ENCODE measurements at regions not wholly inside any gene's neighbourhood (a gene's known extent, or its start where the extent isn't known, plus 50 kb on each side); places are given as distances from the start of the nearest gene placed in this dataset.

DNA sequence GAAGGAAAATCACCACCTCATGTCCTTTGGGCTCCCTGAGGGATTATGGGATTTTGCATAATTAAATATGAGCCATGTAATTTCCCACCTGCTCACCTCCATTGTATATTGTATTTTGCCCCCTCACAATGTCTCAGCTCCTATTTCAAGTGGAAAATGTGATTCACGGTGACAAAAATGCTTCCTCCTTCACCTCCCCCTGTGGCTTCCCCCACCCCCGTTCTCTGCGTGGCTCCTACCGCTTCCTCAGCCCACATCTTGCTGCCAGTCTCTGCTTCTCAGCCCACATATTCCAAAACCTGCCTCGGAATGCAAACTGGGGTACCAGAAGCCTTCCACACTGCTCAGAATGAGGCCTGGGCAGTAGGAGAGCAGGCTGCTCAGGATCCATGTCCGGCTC, 394.5 kb upstream of the C16orf82 start:
- no peak for TF ChIP-seq CTCF (conservative IDR thresholded peaks at IDR 0.05; ENCODE audit: low read depth, low read length)
- no peaks in the 10 kb centered on the region for H3K27me3 ChIP-seq (ENCODE audit: insufficient read depth, low read depth)
- H3K27ac ChIP-seq, result no peak overlapping the region
- H3K4me2 ChIP-seq, result no peak overlapping the region
- no peaks in the 10 kb centered on the region for H3K36me3 ChIP-seq (ENCODE audit: insufficient read depth)
- H3K4me1 ChIP-seq (ENCODE audit: low read depth, poor library complexity, severe bottlenecking), result no peaks in the 10 kb centered on the region
- no peaks in the 10 kb centered on the region for H4K20me1 ChIP-seq (ENCODE audit: insufficient read depth)
- H3K79me2 ChIP-seq (ENCODE audit: insufficient read depth, low read depth), result no peaks in the 10 kb centered on the region
- H3K4me3 ChIP-seq (IDR thresholded peaks at IDR 0.05; ENCODE audit: insufficient read depth, low read depth, low read length), result no peak overlapping the region
- no peak overlapping the region for H3K9ac ChIP-seq
- no peak overlapping the region for H2AFZ ChIP-seq (ENCODE audit: low read depth)

DNA sequence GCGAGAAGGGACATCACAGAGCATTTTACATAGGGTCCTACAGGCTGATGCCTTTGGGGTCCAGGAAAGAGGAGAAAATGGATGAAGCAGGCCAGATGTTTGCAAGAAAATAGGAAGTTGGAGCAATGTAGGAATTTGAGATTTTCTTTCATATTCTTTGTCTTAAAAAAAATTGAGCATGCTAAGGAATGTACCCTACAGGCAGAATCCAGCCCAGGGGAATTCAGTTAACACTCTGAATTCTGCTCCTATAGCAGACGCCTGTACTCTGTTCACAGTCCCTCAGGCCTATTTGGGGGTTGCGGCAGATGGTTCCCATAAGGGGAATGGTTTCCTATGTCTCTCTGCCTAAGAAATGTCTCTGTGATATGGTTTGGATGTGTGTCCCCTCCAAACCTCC, 393.7 kb upstream of the C16orf82 start:
- H3K9ac ChIP-seq, result no peak overlapping the region
- H4K20me1 ChIP-seq (ENCODE audit: insufficient read depth), result no peaks in the 10 kb centered on the region
- H3K4me2 ChIP-seq, result no peak overlapping the region
- H3K27me3 ChIP-seq (ENCODE audit: insufficient read depth, low read depth), result no peaks in the 10 kb centered on the region
- H3K27ac ChIP-seq, result no peak overlapping the region
- H3K36me3 ChIP-seq (ENCODE audit: insufficient read depth), result no peaks in the 10 kb centered on the region
- no peaks in the 10 kb centered on the region for H3K4me1 ChIP-seq (ENCODE audit: low read depth, poor library complexity, severe bottlenecking)
- no peak overlapping the region for H2AFZ ChIP-seq (ENCODE audit: low read depth)
- H3K4me3 ChIP-seq (IDR thresholded peaks at IDR 0.05; ENCODE audit: insufficient read depth, low read depth, low read length), result no peak overlapping the region
- H3K79me2 ChIP-seq (ENCODE audit: insufficient read depth, low read depth), result no peaks in the 10 kb centered on the region
- TF ChIP-seq CTCF (conservative IDR thresholded peaks at IDR 0.05; ENCODE audit: low read depth, low read length), result no peak

- Histone ChIP-seq H3K9ac (no peak overlapping the region), H3K4me1 (ENCODE audit: low read depth, poor library complexity, severe bottlenecking) (no peaks in the 10 kb centered on the region), H3K27me3 (ENCODE audit: insufficient read depth, low read depth) (no peaks in the 10 kb centered on the region), H3K27ac (no peak overlapping the region), H3K79me2 (ENCODE audit: insufficient read depth, low read depth) (no peaks in the 10 kb centered on the region), H4K20me1 (ENCODE audit: insufficient read depth) (no peaks in the 10 kb centered on the region), H2AFZ (ENCODE audit: low read depth) (no peak overlapping the region), H3K36me3 (ENCODE audit: insufficient read depth) (no peaks in the 10 kb centered on the region), H3K4me2 (no peak overlapping the region), H3K4me3 (IDR thresholded peaks at IDR 0.05; ENCODE audit: insufficient read depth, low read depth, low read length) (no peak overlapping the region)
- TF ChIP-seq CTCF (conservative IDR thresholded peaks at IDR 0.05; ENCODE audit: low read depth, low read length), result no peak
These were observed 386.1 kb upstream of the C16orf82 start for GRCh38 chr16:26680671-26681070.

DNA sequence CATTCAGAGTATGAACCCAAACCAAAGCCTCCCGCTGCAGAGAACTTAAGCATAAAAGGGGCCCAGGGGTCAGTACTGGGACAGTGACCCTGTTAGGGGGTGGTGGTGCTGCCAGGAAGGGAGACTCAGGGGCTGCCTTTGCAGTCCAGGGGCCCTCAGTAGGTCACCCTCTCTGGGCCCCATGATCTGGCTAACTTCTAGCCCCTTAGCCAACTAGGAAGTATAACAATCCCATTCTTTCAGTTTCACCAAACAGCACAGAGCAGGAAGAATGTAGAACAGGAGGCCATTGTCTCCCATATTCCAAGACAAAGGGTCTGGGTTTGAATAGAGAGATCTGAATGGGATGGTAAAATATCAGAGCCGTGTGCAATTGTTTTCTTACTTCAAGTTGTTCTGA, 378.6 kb upstream of the C16orf82 start:
- no peak overlapping the region for H3K27ac ChIP-seq
- H3K36me3 ChIP-seq (ENCODE audit: insufficient read depth), result no peaks in the 10 kb centered on the region
- H3K9ac ChIP-seq, result no peak overlapping the region
- TF ChIP-seq CTCF (conservative IDR thresholded peaks at IDR 0.05; ENCODE audit: low read depth, low read length), result no peak
- H3K27me3 ChIP-seq (ENCODE audit: insufficient read depth, low read depth), result no peaks in the 10 kb centered on the region
- no peak overlapping the region for H3K4me3 ChIP-seq (IDR thresholded peaks at IDR 0.05; ENCODE audit: insufficient read depth, low read depth, low read length)
- no peak overlapping the region for H2AFZ ChIP-seq (ENCODE audit: low read depth)
- H3K4me1 ChIP-seq (ENCODE audit: low read depth, poor library complexity, severe bottlenecking), result no peaks in the 10 kb centered on the region
- H3K79me2 ChIP-seq (ENCODE audit: insufficient read depth, low read depth), result no peaks in the 10 kb centered on the region
- H3K4me2 ChIP-seq, result no peak overlapping the region
- no peaks in the 10 kb centered on the region for H4K20me1 ChIP-seq (ENCODE audit: insufficient read depth)

GRCh38 chr16:26688699-26689098, 378.0 kb upstream of the C16orf82 start:
- no peaks in the 10 kb centered on the region for H3K4me1 ChIP-seq (ENCODE audit: low read depth, poor library complexity, severe bottlenecking)
- H3K4me2 ChIP-seq, result no peak overlapping the region
- no peak overlapping the region for H2AFZ ChIP-seq (ENCODE audit: low read depth)
- TF ChIP-seq CTCF (conservative IDR thresholded peaks at IDR 0.05; ENCODE audit: low read depth, low read length), result no peak
- no peak overlapping the region for H3K27ac ChIP-seq
- no peak overlapping the region for H3K9ac ChIP-seq
- H3K79me2 ChIP-seq (ENCODE audit: insufficient read depth, low read depth), result no peaks in the 10 kb centered on the region
- H3K36me3 ChIP-seq (ENCODE audit: insufficient read depth), result no peaks in the 10 kb centered on the region
- no peaks in the 10 kb centered on the region for H4K20me1 ChIP-seq (ENCODE audit: insufficient read depth)
- no peaks in the 10 kb centered on the region for H3K27me3 ChIP-seq (ENCODE audit: insufficient read depth, low read depth)
- no peak overlapping the region for H3K4me3 ChIP-seq (IDR thresholded peaks at IDR 0.05; ENCODE audit: insufficient read depth, low read depth, low read length)
